ENCODE measurements at regions not wholly inside any gene's neighbourhood (a gene's known extent, or its start where the extent isn't known, plus 50 kb on each side); places are given as distances from the start of the nearest gene placed in this dataset.

GRCh38 chr4:14646831-14647230 is 355.4 kb upstream of the CPEB2 start:
- TF ChIP-seq CTCF (IDR thresholded peaks at IDR 0.05) (no peak), POLR2A (IDR thresholded peaks at IDR 0.05) (no peak)
